Erythroblast (primary cell): ENCODE measurements at regions not wholly inside any gene's neighbourhood (a gene's known extent, or its start where the extent isn't known, plus 50 kb on each side); places are given as distances from the start of the nearest gene placed in this dataset.

Experiments
- GATA1 ChIP-seq: IDR thresholded peaks from 2 replicates; pipeline ENCODE4 v1.6.1; 2011; ENCODE audit warnings: low read depth, mild to moderate bottlenecking, control low read depth, low read length, moderate library complexity
- POLR2A ChIP-seq: IDR thresholded peaks from 2 replicates; pipeline ENCODE4 v1.6.1; 2011; ENCODE audit warnings: mild to moderate bottlenecking, low read length

DNA sequence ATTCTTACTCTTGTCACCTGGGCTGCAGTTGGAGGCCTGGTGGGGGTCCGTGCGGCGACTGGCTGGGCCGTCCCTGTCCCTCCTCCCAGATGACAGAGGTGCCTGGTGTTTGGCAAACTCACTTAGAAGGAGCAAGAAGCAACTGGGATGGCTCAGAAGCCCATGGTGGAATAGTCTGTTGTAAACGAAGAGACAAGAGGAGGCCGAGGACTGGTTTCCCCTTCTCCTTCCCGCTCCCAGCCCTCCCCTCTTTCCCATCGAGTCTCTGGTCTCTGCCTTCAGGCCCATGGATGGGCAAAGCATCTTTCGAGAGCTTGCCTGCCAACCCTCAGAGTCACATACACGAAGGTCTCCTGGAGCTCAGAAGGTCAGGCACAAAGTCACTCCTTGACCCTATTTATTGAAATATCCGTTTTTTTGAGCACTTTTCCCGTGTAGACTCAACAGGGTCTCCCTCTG, 364.4 kb downstream of the SEC14L1 start:
- TF ChIP-seq POLR2A: no peak
- no peak for TF ChIP-seq GATA1
